ENCODE measurements at regions not wholly inside any gene's neighbourhood (a gene's known extent, or its start where the extent isn't known, plus 50 kb on each side); places are given as distances from the start of the nearest gene placed in this dataset.

DNA sequence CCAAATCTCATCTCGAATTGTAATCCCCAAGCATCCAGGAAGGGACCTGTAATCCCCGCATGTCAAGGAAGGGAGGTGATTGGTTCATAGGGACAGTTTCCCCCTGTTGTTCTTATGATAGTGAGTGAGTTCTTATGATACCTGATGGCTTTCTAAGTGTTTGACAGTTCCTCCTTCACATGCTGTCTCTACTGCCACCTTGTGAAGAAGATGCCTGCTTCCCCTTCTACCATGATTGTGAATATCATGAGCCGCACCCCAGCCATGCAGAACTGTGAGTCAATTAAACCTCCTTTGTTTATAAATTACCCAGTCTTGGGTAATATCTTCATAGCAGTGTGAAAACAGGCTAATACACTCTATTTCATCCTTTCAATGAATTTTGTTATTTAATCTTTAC is 446.7 kb downstream of the RNF144A start:
- Histone ChIP-seq H3K4me1 (no peaks in the 10 kb centered on the region), H3K9me3 (peaks cover 0 to 20% (median 5%) of the 10 kb centered on the region in 12 donors), H3K27ac (no peak overlapping the region), H3K4me3 (no peak overlapping the region), H3K27me3 (peaks cover 0 to 3% (median 0%) of the 10 kb centered on the region in 9 donors), H3K36me3 (no peaks in the 10 kb centered on the region)
- intact Hi-C loops (cut with DNase I): no loop called here
- no peak for ATAC-seq
- DNase-seq: no peak
- WGBS, 4 donors: 59 to 91% (median 70%) methylated on average over 3 of the region's 3 CpGs
- TF ChIP-seq POLR2A (IDR thresholded peaks at IDR 0.05): no peak
- TF ChIP-seq, protein P1, sequence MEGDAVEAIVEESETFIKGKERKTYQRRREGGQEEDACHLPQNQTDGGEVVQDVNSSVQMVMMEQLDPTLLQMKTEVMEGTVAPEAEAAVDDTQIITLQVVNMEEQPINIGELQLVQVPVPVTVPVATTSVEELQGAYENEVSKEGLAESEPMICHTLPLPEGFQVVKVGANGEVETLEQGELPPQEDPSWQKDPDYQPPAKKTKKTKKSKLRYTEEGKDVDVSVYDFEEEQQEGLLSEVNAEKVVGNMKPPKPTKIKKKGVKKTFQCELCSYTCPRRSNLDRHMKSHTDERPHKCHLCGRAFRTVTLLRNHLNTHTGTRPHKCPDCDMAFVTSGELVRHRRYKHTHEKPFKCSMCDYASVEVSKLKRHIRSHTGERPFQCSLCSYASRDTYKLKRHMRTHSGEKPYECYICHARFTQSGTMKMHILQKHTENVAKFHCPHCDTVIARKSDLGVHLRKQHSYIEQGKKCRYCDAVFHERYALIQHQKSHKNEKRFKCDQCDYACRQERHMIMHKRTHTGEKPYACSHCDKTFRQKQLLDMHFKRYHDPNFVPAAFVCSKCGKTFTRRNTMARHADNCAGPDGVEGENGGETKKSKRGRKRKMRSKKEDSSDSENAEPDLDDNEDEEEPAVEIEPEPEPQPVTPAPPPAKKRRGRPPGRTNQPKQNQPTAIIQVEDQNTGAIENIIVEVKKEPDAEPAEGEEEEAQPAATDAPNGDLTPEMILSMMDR (IDR thresholded peaks at IDR 0.05): no peak

DNA sequence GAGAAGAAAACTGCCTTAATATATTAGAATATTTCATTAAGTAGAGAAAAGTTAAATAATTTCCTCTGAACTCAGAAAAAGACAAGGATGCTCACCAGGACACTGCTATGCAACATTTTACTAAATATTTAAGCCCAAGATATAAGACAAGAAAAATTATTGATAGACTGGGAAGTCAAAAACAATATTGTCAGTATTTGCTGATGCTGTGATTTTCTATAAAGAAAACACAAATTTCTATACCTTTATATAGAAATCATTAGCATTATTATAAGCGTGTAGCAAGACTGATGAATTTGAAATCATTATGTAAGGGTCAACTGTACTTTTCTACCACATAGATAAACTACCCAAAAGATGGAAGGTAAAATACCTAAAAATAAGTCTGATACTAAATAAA is 451.0 kb downstream of the RNF144A start:
- H3K36me3 ChIP-seq: no peaks in the 10 kb centered on the region
- TF ChIP-seq, protein P1 (IDR thresholded peaks at IDR 0.05): no peak
- TF ChIP-seq POLR2A (IDR thresholded peaks at IDR 0.05): no peak
- WGBS, 4 donors: 95 to 97% (median 95%) methylated on average over 1 of the region's 1 CpG
- no peak overlapping the region for H3K4me3 ChIP-seq
- H3K27ac ChIP-seq: no peak overlapping the region
- no peaks in the 10 kb centered on the region for H3K27me3 ChIP-seq
- H3K9me3 ChIP-seq: peaks cover 0 to 24% (median 8%) of the 10 kb centered on the region in 12 donors
- no peaks in the 10 kb centered on the region for H3K4me1 ChIP-seq
- ATAC-seq (no peak), DNase-seq (no peak)
- intact Hi-C loops (cut with DNase I): no loop called here

DNA sequence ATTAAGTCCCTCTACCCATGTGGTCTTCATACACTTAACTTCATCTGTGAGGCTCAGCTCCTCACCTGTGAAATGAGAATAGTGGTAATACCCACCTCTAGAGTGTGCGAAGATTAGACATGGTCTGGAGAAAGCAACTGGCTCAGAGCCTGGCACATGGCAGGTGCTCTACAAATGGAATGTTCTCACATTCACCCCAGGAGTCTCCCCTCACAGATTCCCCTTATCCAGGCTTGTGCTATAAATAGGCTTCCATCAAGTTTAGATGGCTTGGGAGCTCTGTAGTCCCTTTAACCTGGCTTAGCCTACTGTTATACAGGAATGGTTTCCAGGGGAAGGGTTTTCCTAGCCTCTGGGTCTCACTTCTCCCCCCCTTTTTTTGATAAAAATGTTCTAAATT is 455.9 kb downstream of the RNF144A start:
- no peaks in the 10 kb centered on the region for H3K27me3 ChIP-seq
- H3K4me3 ChIP-seq: no peak overlapping the region
- DNase-seq (no peak), ATAC-seq (peak in 1 of 4 donors; percentile 18)
- no peaks in the 10 kb centered on the region for H3K36me3 ChIP-seq
- TF ChIP-seq, protein P1 (IDR thresholded peaks at IDR 0.05): no peak
- no peak for TF ChIP-seq POLR2A (IDR thresholded peaks at IDR 0.05)
- no peak overlapping the region for H3K27ac ChIP-seq
- H3K9me3 ChIP-seq: peaks cover 0 to 12% (median 7%) of the 10 kb centered on the region in 12 donors
- intact Hi-C loops (cut with DNase I): no loop called here
- H3K4me1 ChIP-seq: peaks cover 0 to 5% (median 0%) of the 10 kb centered on the region in 12 donors
- 63 to 84% (median 73%) methylated on average over 1 of the region's 1 CpG for WGBS, 4 donors

DNA sequence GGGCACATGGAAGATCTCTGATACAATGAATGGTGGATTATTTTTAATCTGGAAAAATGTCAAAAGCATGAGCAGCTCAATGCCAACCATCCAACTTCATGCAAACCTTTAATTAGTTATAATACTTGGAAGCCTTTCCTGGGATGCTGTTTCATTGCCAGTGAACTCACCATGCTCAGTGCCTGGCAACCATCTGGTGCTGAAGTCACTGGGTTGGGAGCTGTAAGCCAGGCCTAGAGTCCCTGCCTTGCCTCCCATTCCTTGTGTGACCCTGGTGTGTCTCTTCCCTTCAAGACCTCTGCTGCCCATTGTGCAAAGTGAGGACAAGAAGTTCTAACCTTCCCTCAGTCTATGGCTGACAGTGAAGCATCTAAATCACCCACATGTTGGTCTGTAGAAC is 458.7 kb downstream of the RNF144A start:
- DNase-seq (no peak), ATAC-seq (no peak)
- Histone ChIP-seq H3K27me3 (no peaks in the 10 kb centered on the region), H3K36me3 (no peaks in the 10 kb centered on the region), H3K9me3 (no peaks in the 10 kb centered on the region), H3K4me3 (no peak overlapping the region), H3K4me1 (peaks cover 0 to 7% (median 0%) of the 10 kb centered on the region in 12 donors), H3K27ac (no peak overlapping the region)
- TF ChIP-seq POLR2A (IDR thresholded peaks at IDR 0.05): no peak
- TF ChIP-seq, protein P1 (IDR thresholded peaks at IDR 0.05): no peak
- intact Hi-C loops (cut with DNase I): no loop called here

Data from heart left ventricle (tissue), 16 donors.